Endothelial cell of umbilical vein (primary cell): ENCODE measurements at regions not wholly inside any gene's neighbourhood (a gene's known extent, or its start where the extent isn't known, plus 50 kb on each side); places are given as distances from the start of the nearest gene placed in this dataset.

Source experiments
- BruUV-seq: library from RNA; stranded (reverse); fragments of 400-500 nt; replicated peaks from 2 replicates; lab custom pipeline; 2021; lab: Mats Ljungman, UMichigan
- CTCF ChIA-PET: fragments of 300-600, 350-600 bp; sonication (Branson Sonifier 250); formaldehyde crosslinking; loops from one replicate; lab custom pipeline; 2021; ENCODE audit warnings: antibody characterized with exemption, inconsistent platforms; lab: Charles Lee
- POLR2A ChIA-PET: fragments of 300-600, 350-600 bp; sonication (Branson Sonifier 250); formaldehyde crosslinking; loops from one replicate; lab custom pipeline; 2021; ENCODE audit warnings: antibody characterized with exemption, inconsistent platforms; lab: Charles Lee
- DNase-seq: peaks from one replicate; pipeline ENCODE4 v3.0.0-alpha.2; 2011; ENCODE audit warnings: low read depth, low spot score
- FAIRE-seq: peaks from 2 replicates; lab custom pipeline; 2011; peaks lifted over from hg19 to GRCh38; lab: Jason Lieb, UNC
- H2AFZ ChIP-seq: 2 replicates; pipeline ENCODE4 v1.6.0; 2012; ENCODE audit warnings: low read depth, low read length, control low read depth, inconsistent platforms
- H3K27ac ChIP-seq: 2 replicates; pipeline ENCODE4 v1.5.1; 2011; ENCODE audit warnings: low read depth, mild to moderate bottlenecking, control low read depth, low read length, moderate library complexity; ENCODE audit not compliant: insufficient read depth
- H3K27me3 ChIP-seq, 2 experiments: 2 replicates each; pipeline versions ENCODE4 v1.6.0 to v1.6.1; 2011; ENCODE audit warnings: low read length in 2 of 2, mixed read lengths in 1 of 2; ENCODE audit not compliant: control insufficient read depth in 2 of 2, insufficient read depth in 2 of 2
- H3K36me3 ChIP-seq, 2 experiments: 2 replicates in 1 of 2; 3 replicates in 1 of 2; pipeline ENCODE4 v1.5.1; 2011; ENCODE audit warnings: low read length in 2 of 2, mild to moderate bottlenecking in 1 of 2, moderate library complexity in 1 of 2; ENCODE audit not compliant: control insufficient read depth in 2 of 2, insufficient read depth in 2 of 2; ENCODE audit errors: extremely low read depth in 1 of 2
- H3K4me1 ChIP-seq: 3 replicates; pipeline ENCODE4 v1.5.1; 2011; ENCODE audit warnings: mild to moderate bottlenecking, low read length; ENCODE audit not compliant: control insufficient read depth, insufficient read depth; ENCODE audit errors: extremely low read depth
- H3K4me2 ChIP-seq: 2 replicates; pipeline ENCODE4 v1.6.1; 2011; ENCODE audit warnings: low read length, control low read depth, mixed read lengths; ENCODE audit not compliant: insufficient read depth
- H3K4me3 ChIP-seq, 3 experiments: fragments of 200-600 bp in 1 of 3; sonication (generic), shearing (Covaris generic) in 1 of 3; replicated peaks in 1 of 3; 2 replicates each; pipeline ENCODE4 v1.5.1; 2011 to 2016; ENCODE audit warnings: control low read depth in 3 of 3, low read length in 3 of 3, mild to moderate bottlenecking in 2 of 3, inconsistent platforms in 1 of 3, low read depth in 1 of 3, moderate library complexity in 1 of 3; ENCODE audit not compliant: insufficient read depth in 1 of 3
- H3K79me2 ChIP-seq: 2 replicates; pipeline ENCODE4 v1.6.0; 2012; ENCODE audit warnings: low read length, inconsistent platforms; ENCODE audit not compliant: control insufficient read depth, insufficient read depth
- H3K9ac ChIP-seq: replicated peaks from 2 replicates; pipeline ENCODE3; 2011; ENCODE audit warnings: low read length, control low read depth; ENCODE audit not compliant: insufficient read depth; ENCODE audit errors: extremely low read depth
- H3K9me1 ChIP-seq: replicated peaks from 3 replicates; pipeline ENCODE4 v1.6.0; 2011; ENCODE audit warnings: mild to moderate bottlenecking, low read length; ENCODE audit not compliant: control insufficient read depth, insufficient read depth; ENCODE audit errors: extremely low read depth
- H3K9me3 ChIP-seq: replicated peaks from 2 replicates; pipeline ENCODE4 v1.5.1; 2012; ENCODE audit warnings: low read length, inconsistent platforms; ENCODE audit not compliant: control insufficient read depth, insufficient read depth
- H4K20me1 ChIP-seq: replicated peaks from 2 replicates; pipeline ENCODE3; 2011; ENCODE audit warnings: mild to moderate bottlenecking, low read length; ENCODE audit not compliant: control insufficient read depth, insufficient read depth; ENCODE audit errors: extremely low read depth
- CTCF ChIP-seq, 2 donors: IDR thresholded peaks; 1 replicate in 1 of 2; 2 replicates in 1 of 2; pipeline ENCODE4 v1.5.1; 2011; ENCODE audit warnings: low read length in 2 of 2, mild to moderate bottlenecking in 2 of 2, moderate library complexity in 2 of 2, control low read depth in 1 of 2, inconsistent platforms in 1 of 2, low read depth in 1 of 2; ENCODE audit not compliant: insufficient read depth in 1 of 2; ENCODE audit errors: extremely low read depth in 1 of 2
- JUN ChIP-seq: IDR thresholded peaks from 2 replicates; pipeline ENCODE4 v1.6.1; 2011; ENCODE audit warnings: borderline replicate concordance, low read depth; ENCODE audit not compliant: insufficient read length, insufficient read depth
- MAX ChIP-seq: IDR thresholded peaks from 2 replicates; pipeline ENCODE4 v1.6.1; 2011; ENCODE audit not compliant: insufficient read depth, insufficient read length
- MYC ChIP-seq: IDR thresholded peaks from one replicate; pipeline ENCODE4 v1.6.1; 2011; ENCODE audit warnings: mild to moderate bottlenecking, low read depth, low read length
- POLR2A ChIP-seq: IDR thresholded peaks from 2 replicates; pipeline ENCODE4 v1.6.1; 2012; ENCODE audit warnings: low read depth, mild to moderate bottlenecking, control low read depth, low read length
- POLR2AphosphoS5 ChIP-seq: IDR thresholded peaks from 2 replicates; pipeline ENCODE4 v1.6.1; 2012; ENCODE audit warnings: low read depth, mild to moderate bottlenecking, control low read depth, low read length, moderate library complexity; ENCODE audit not compliant: insufficient read depth
- dilution Hi-C: fragments of 300-500 bp; cut with MboI; formaldehyde crosslinking; loops from one replicate; pipeline ENCODE4 v1.15.0; 2019; ENCODE audit warnings: low sequenced_read_pairs; ENCODE audit not compliant: extremely low pct_ligation_motif_present
- intact Hi-C: fragments of 100-400 bp; cut with micrococcal nuclease; formaldehyde crosslinking; loops from one replicate; pipeline ENCODE4 v1.10.0; 2022

- peaks cover 0 to 1% of the 10 kb centered on the region in 2 experiments for H3K27me3 ChIP-seq
- ChIA-PET POLR2A (no interaction called here), CTCF (no interaction called here)
- H3K9me1 ChIP-seq = no peaks in the 10 kb centered on the region
- no peaks in the 10 kb centered on the region for H4K20me1 ChIP-seq
- no peak for FAIRE-seq
- no peak overlapping the region for H3K4me3 ChIP-seq
- no TSS peak for BruUV-seq
- H3K4me1 ChIP-seq = no peaks in the 10 kb centered on the region
- H3K27ac ChIP-seq = no peak overlapping the region
- no peak overlapping the region for H2AFZ ChIP-seq
- TF ChIP-seq CTCF (IDR thresholded peaks at IDR 0.05; ENCODE audit: extremely low read depth in 1 of 2, insufficient read depth in 1 of 2, low read depth in 1 of 2, low read length in 2 of 2) (no peak), MYC (no peak), JUN (no peak), POLR2AphosphoS5 (no peak)
- no peak for DNase-seq
- no peaks in the 10 kb centered on the region for H3K9me3 ChIP-seq
- H3K4me2 ChIP-seq = no peak overlapping the region
- H3K79me2 ChIP-seq = no peaks in the 10 kb centered on the region
- no peaks in the 10 kb centered on the region for H3K36me3 ChIP-seq
- H3K9ac ChIP-seq = no peak overlapping the region
- intact Hi-C loops = no loop called here
- dilution Hi-C loops = no loop called here
Observed at GRCh38 chr20:22369100-22369499, 215.3 kb downstream of the FOXA2 start.

- H3K27me3 ChIP-seq = peaks cover 0 to 1% of the 10 kb centered on the region in 2 experiments
- no peaks in the 10 kb centered on the region for H3K9me3 ChIP-seq
- no peaks in the 10 kb centered on the region for H3K36me3 ChIP-seq
- no peaks in the 10 kb centered on the region for H3K79me2 ChIP-seq
- H3K27ac ChIP-seq = no peak overlapping the region
- no TSS peak for BruUV-seq
- H3K4me2 ChIP-seq = no peak overlapping the region
- no peaks in the 10 kb centered on the region for H3K4me1 ChIP-seq
- dilution Hi-C loops = no loop called here
- FAIRE-seq (no peak), DNase-seq (no peak)
- TF ChIP-seq POLR2A (no peak), MAX (no peak), CTCF (IDR thresholded peaks at IDR 0.05; ENCODE audit: extremely low read depth in 1 of 2, insufficient read depth in 1 of 2, low read depth in 1 of 2, low read length in 2 of 2) (no peak)
- no peaks in the 10 kb centered on the region for H3K9me1 ChIP-seq
- H3K4me3 ChIP-seq = no peak overlapping the region
- no peak overlapping the region for H3K9ac ChIP-seq
- no peak overlapping the region for H2AFZ ChIP-seq
- ChIA-PET CTCF (no interaction called here), POLR2A (no interaction called here)
- H4K20me1 ChIP-seq = no peaks in the 10 kb centered on the region
- intact Hi-C loops = no loop called here
Observed at GRCh38 chr20:22368235-22368634, 216.1 kb downstream of the FOXA2 start.
